HUES48 (cell line): ENCODE measurements at regions not wholly inside any gene's neighbourhood (a gene's known extent, or its start where the extent isn't known, plus 50 kb on each side); places are given as distances from the start of the nearest gene placed in this dataset.

ENCODE experiments used
- H3K27ac ChIP-seq: one replicate; pipeline ENCODE4 v1.7.0; 2013; ENCODE audit warnings: low read depth, low read length, inconsistent platforms
- H3K27me3 ChIP-seq: 2 replicates; pipeline ENCODE4 v1.6.1; 2013; ENCODE audit warnings: mild to moderate bottlenecking, low read length; ENCODE audit not compliant: control insufficient read depth, insufficient read depth
- H3K36me3 ChIP-seq: 2 replicates; pipeline ENCODE4 v1.6.1; 2013; ENCODE audit warnings: low read length; ENCODE audit not compliant: control insufficient read depth, insufficient read depth
- H3K4me1 ChIP-seq: 2 replicates; pipeline ENCODE4 v1.6.1; 2013; ENCODE audit warnings: mild to moderate bottlenecking, low read length; ENCODE audit not compliant: control insufficient read depth, insufficient read depth
- H3K4me3 ChIP-seq: 2 replicates; pipeline ENCODE4 v1.5.1; 2013; ENCODE audit warnings: mild to moderate bottlenecking, low read depth, low read length
- H3K9ac ChIP-seq: 2 replicates; pipeline ENCODE4 v1.6.1; 2013; ENCODE audit warnings: mild to moderate bottlenecking, low read depth, low read length, moderate library complexity
- H3K9me3 ChIP-seq: 2 replicates; pipeline ENCODE4 v1.6.1; 2013; ENCODE audit warnings: low read length; ENCODE audit not compliant: control insufficient read depth, insufficient read depth

GRCh38 chr7:93750986-93751385 lies 139.6 kb downstream of the TFPI2 start:
- 0 out of 2 replicates have a peak, but pooled peaks cover 3% of the 10 kb centered on the region for H3K9me3 ChIP-seq
- no peak overlapping the region for H3K4me3 ChIP-seq
- H3K27ac ChIP-seq = no peak overlapping the region
- no peaks in the 10 kb centered on the region for H3K36me3 ChIP-seq
- no peaks in the 10 kb centered on the region for H3K27me3 ChIP-seq
- H3K4me1 ChIP-seq = no peaks in the 10 kb centered on the region
- H3K9ac ChIP-seq = no peak overlapping the region

GRCh38 chr7:93747019-93747418 lies 143.5 kb downstream of the TFPI2 start:
- Histone ChIP-seq H3K27me3 (no peaks in the 10 kb centered on the region), H3K36me3 (no peaks in the 10 kb centered on the region), H3K4me3 (no peak overlapping the region), H3K27ac (no peak overlapping the region), H3K9me3 (0 out of 2 replicates have a peak, but pooled peaks cover 3% of the 10 kb centered on the region), H3K4me1 (no peaks in the 10 kb centered on the region), H3K9ac (no peak overlapping the region)

DNA sequence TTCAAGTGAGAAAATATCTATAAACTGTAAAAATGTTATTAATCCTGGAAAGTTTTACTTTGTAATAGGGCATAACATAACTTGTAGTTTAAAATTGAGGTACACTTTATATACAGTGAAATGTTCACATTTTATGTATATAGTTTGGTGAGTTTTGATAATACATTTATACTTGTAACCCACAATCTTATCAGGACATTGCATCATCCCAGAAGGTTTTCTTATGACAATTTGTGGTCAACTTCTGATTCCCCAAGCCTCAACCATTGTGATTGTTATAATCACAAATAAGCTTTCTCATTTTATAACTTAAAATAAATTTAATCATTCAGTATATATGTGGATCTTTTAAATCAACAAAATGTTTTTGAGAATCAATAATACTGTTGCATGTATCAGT lies 151.1 kb downstream of the TFPI2 start:
- no peak overlapping the region for H3K9ac ChIP-seq
- H3K27ac ChIP-seq = no peak overlapping the region
- H3K9me3 ChIP-seq = no peaks in the 10 kb centered on the region
- H3K27me3 ChIP-seq = no peaks in the 10 kb centered on the region
- no peak overlapping the region for H3K4me3 ChIP-seq
- H3K4me1 ChIP-seq = no peaks in the 10 kb centered on the region
- no peaks in the 10 kb centered on the region for H3K36me3 ChIP-seq

- Histone ChIP-seq H3K9ac (no peak overlapping the region), H3K27ac (no peak overlapping the region), H3K27me3 (no peaks in the 10 kb centered on the region), H3K4me3 (no peak overlapping the region), H3K36me3 (no peaks in the 10 kb centered on the region), H3K4me1 (no peaks in the 10 kb centered on the region), H3K9me3 (no peaks in the 10 kb centered on the region)
Measured at GRCh38 chr7:93737953-93738352, 152.6 kb downstream of the TFPI2 start.

DNA sequence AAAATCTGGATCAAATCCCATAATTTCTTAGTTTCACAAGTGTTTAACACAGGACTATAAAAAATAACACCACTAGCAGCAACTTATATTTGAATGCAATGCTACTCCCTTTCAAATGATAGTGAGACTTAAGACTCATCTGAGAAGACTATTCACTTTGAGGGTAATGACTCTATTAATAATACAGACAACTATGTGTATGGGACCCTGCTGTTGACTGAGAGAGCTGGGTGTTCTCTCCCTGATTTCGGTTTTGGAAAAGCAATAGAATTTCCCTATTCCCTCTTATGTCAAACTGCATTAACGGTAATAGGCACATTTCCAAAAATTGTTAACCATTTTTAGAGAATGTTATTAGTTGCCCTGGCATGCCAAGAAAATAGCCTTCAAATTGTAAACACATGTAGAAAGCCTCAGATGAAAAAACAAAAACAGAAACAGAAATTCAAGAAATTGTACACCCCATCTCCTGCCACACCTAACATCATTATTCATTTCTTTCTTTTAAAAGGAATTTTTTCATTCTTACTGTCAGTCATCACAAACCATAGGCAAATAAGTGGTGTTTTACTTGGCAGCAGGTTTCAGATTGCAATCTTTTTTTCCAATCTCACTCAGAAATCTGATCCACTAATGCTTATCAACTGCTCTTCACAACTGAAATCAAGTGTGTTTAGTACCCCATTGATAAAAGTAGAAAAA lies 153.7 kb downstream of the TFPI2 start:
- Histone ChIP-seq H3K4me3 (no peak overlapping the region), H3K4me1 (no peaks in the 10 kb centered on the region), H3K9ac (no peak overlapping the region), H3K27ac (no peak overlapping the region), H3K36me3 (no peaks in the 10 kb centered on the region), H3K27me3 (no peaks in the 10 kb centered on the region), H3K9me3 (no peaks in the 10 kb centered on the region)

DNA sequence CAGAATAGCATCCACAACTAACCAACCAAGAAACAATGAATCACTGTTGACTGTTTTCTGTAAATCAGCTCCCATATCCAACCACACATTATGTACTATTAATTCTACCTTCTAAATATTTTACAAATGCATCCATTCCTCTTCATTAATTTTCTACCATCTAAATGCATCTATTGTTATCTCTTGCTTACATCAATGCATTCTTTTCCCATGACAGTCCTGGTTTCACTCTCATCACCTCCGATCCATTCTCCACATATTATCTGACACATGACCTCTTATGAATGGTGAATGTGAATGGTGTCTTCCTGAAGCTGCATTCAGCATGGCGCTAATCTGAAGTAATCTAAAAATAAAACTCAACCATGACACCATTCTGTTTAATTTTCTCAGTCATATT lies 153.8 kb upstream of the CALCR start:
- Histone ChIP-seq H3K9ac (no peak overlapping the region), H3K4me3 (no peak overlapping the region), H3K9me3 (no peaks in the 10 kb centered on the region), H3K27ac (no peak overlapping the region), H3K4me1 (0 out of 2 replicates have a peak, but pooled peaks cover 3% of the 10 kb centered on the region), H3K36me3 (no peaks in the 10 kb centered on the region), H3K27me3 (no peaks in the 10 kb centered on the region)

- Histone ChIP-seq H3K9ac (no peak overlapping the region), H3K36me3 (no peaks in the 10 kb centered on the region), H3K4me1 (0 out of 2 replicates have a peak, but pooled peaks cover 3% of the 10 kb centered on the region), H3K9me3 (no peaks in the 10 kb centered on the region), H3K27ac (no peak overlapping the region), H3K27me3 (no peaks in the 10 kb centered on the region), H3K4me3 (no peak overlapping the region)
Measured at GRCh38 chr7:93725954-93726353, 151.4 kb upstream of the CALCR start.

DNA sequence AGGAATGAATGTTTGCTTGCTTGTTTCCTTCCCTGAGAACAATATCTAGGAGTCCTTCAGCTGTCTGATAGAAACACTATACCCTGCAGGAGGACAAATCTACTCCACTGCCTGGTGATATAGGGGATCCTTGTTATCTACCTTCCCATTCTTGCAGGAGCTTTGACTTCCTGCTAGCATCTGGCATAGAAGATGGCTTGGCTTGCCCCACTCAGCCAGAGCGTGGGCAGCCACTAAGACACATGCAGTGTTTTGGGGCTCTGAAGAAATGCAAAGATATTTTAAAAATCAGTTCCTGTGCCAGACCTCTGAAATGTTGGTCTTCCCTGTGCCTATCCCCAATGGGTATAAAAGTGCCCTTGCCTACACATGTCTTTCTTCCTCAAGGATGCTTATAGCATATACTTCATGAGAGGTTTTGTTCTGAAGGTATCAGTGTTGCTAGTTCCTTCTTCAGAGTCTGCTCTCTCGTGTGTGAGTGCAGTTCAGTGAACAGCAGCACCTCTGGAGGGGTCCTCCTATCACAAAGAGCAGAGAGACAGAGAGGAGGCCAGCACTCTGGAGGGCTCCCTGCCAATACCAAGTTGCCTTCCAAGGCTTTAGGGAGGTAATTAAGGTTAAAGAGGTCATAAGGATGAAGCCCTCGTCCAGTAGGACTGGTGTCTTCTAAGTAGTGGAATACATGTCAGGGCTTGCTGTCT lies 149.1 kb upstream of the CALCR start:
- no peaks in the 10 kb centered on the region for H3K9me3 ChIP-seq
- no peaks in the 10 kb centered on the region for H3K36me3 ChIP-seq
- no peak overlapping the region for H3K4me3 ChIP-seq
- H3K27me3 ChIP-seq = no peaks in the 10 kb centered on the region
- 0 out of 2 replicates have a peak, but pooled peaks cover 3% of the 10 kb centered on the region for H3K4me1 ChIP-seq
- no peak overlapping the region for H3K9ac ChIP-seq
- no peak overlapping the region for H3K27ac ChIP-seq

- no peaks in the 10 kb centered on the region for H3K36me3 ChIP-seq
- no peak overlapping the region for H3K9ac ChIP-seq
- H3K27ac ChIP-seq = no peak overlapping the region
- no peak overlapping the region for H3K4me3 ChIP-seq
- H3K9me3 ChIP-seq = no peaks in the 10 kb centered on the region
- H3K27me3 ChIP-seq = no peaks in the 10 kb centered on the region
- no peaks in the 10 kb centered on the region for H3K4me1 ChIP-seq
Measured at GRCh38 chr7:93720106-93720505, 145.6 kb upstream of the CALCR start.

DNA sequence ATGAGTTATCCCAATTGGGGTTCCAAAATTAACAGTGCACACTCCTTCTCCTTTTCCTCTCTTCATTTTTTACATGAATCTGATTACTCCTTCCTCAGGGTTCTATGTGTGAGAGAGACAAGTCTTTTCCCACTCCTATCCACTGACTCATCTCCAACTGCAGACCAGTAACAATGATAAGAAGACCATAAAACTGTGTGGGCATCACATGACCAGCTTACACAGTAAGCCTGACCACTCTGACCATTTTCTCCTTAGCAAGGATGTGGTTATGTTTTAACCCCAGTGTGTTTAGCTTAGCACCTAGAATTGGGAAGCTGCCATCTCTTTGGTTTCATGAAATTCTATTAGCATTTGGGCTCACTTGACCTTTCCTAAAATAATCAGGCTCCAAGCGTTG lies 145.0 kb upstream of the CALCR start:
- Histone ChIP-seq H3K9me3 (no peaks in the 10 kb centered on the region), H3K36me3 (no peaks in the 10 kb centered on the region), H3K27ac (no peak overlapping the region), H3K4me3 (no peak overlapping the region), H3K27me3 (no peaks in the 10 kb centered on the region), H3K4me1 (no peaks in the 10 kb centered on the region), H3K9ac (no peak overlapping the region)

DNA sequence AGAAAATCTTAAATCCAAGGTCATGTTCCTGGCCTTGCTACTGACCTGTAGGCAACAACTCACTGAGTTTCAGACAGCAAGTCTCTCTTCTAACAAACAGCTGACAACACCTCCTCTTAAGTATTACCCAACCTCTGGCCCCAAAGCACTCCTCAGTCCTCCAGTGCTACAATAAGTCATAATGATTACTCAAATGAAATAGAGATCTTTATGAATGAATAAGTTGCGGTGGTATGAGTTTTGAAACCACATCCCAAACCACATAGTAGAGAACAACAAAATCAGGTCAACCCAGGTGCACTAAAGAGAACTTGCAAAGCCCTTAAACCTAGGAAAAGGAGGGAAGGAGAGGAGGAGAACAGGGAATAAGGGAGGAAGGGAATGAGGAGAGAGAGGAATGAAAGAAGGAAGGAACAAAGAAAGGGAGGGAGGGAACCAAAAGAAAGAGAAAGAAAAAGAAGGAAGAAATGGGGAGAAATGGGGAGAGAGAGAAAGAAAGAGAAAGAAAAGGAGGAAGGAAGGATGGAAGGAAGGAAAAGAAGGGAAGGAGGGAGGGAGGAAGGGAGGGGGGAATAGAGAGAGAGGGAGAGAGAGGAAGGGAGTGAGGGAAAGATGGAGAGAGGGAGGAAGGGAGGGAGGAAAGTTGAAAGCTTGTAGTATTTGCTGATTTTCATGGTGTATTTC lies 142.8 kb upstream of the CALCR start:
- Histone ChIP-seq H3K9ac (no peak overlapping the region), H3K27ac (no peak overlapping the region), H3K4me1 (no peaks in the 10 kb centered on the region), H3K27me3 (no peaks in the 10 kb centered on the region), H3K9me3 (no peaks in the 10 kb centered on the region), H3K36me3 (no peaks in the 10 kb centered on the region), H3K4me3 (no peak overlapping the region)
